GM12865 (cell line): ENCODE measurements at regions not wholly inside any gene's neighbourhood (a gene's known extent, or its start where the extent isn't known, plus 50 kb on each side); places are given as distances from the start of the nearest gene placed in this dataset.
"Not testable (repeated sequence)": the region's sequence is repeated elsewhere in the genome, so short reads cannot be mapped to it uniquely, and the experiment has no call there.

Source experiments
- DNase-seq: peaks from one replicate; pipeline ENCODE4 v3.0.0; 2010; ENCODE audit warnings: low read depth
- H3K4me3 ChIP-seq: 2 replicates; pipeline ENCODE4 v1.5.1; 2011; ENCODE audit warnings: mild to moderate bottlenecking, low read depth, low read length, control low read depth
- CTCF ChIP-seq: IDR thresholded peaks from 2 replicates; pipeline ENCODE4 v1.5.1; 2011; ENCODE audit warnings: low read length, control low read depth, low read depth, inconsistent platforms; ENCODE audit not compliant: insufficient read depth; ENCODE audit errors: missing control alignments

- H3K4me3 ChIP-seq = no peak overlapping the region
- TF ChIP-seq CTCF = no peak
These were observed 203.5 kb downstream of the UTRN start for GRCh38 chr6:144488590-144488989.

GRCh38 chr6:144493035-144493910 is 208.1 kb downstream of the UTRN start:
- H3K4me3 ChIP-seq = no peak overlapping the region
- no peak for TF ChIP-seq CTCF
- DNase-seq = no peak

More at GRCh38 chr6:144488590-144488989, 203.5 kb downstream of the UTRN start:
- DNase-seq = no peak

GRCh38 chr6:144495076-144495475 is 209.9 kb downstream of the UTRN start:
- not testable (repeated sequence) for DNase-seq, H3K4me3 ChIP-seq

- no peak overlapping the region for H3K4me3 ChIP-seq
- DNase-seq = no peak
- TF ChIP-seq CTCF = no peak
These were observed 212.5 kb downstream of the UTRN start for GRCh38 chr6:144497650-144498049.

- TF ChIP-seq CTCF = no peak
- H3K4me3 ChIP-seq = no peak overlapping the region
- no peak for DNase-seq
These were observed 215.8 kb downstream of the UTRN start for GRCh38 chr6:144500892-144501291.

- DNase-seq, H3K4me3 ChIP-seq: not testable (repeated sequence)
These were observed 220.1 kb downstream of the UTRN start for GRCh38 chr6:144505214-144505613.

GRCh38 chr6:144506051-144506450 is 220.9 kb downstream of the UTRN start:
- DNase-seq, H3K4me3 ChIP-seq: not testable (repeated sequence)

- H3K4me3 ChIP-seq, DNase-seq: not testable (repeated sequence)
These were observed 222.7 kb downstream of the UTRN start for GRCh38 chr6:144507772-144508312.

GRCh38 chr6:144510859-144511258 is 225.7 kb downstream of the UTRN start:
- TF ChIP-seq CTCF = no peak
- no peak for DNase-seq
- H3K4me3 ChIP-seq = no peak overlapping the region
